ENCODE measurements at regions not wholly inside any gene's neighbourhood (a gene's known extent, or its start where the extent isn't known, plus 50 kb on each side); places are given as distances from the start of the nearest gene placed in this dataset.

- in situ Hi-C loops (cut with HindIII; ENCODE audit: low sequenced_read_pairs): no loop called here
These were observed 674.0 kb downstream of the OTOL1 start for GRCh38 chr3:162170581-162170980.

GRCh38 chr3:162171970-162172369, 675.4 kb downstream of the OTOL1 start:
- in situ Hi-C loops (cut with HindIII; ENCODE audit: low sequenced_read_pairs): no loop called here

GRCh38 chr3:162175145-162175544, 678.5 kb downstream of the OTOL1 start:
- in situ Hi-C loops (cut with HindIII; ENCODE audit: low sequenced_read_pairs): no loop called here

GRCh38 chr3:162175878-162176277, 679.3 kb downstream of the OTOL1 start:
- in situ Hi-C loops (cut with HindIII; ENCODE audit: low sequenced_read_pairs): no loop called here

- in situ Hi-C loops (cut with HindIII; ENCODE audit: low sequenced_read_pairs): no loop called here
These were observed 686.8 kb downstream of the OTOL1 start for GRCh38 chr3:162183440-162183839.

GRCh38 chr3:162192340-162193029, 695.9 kb downstream of the OTOL1 start:
- in situ Hi-C loops (cut with HindIII; ENCODE audit: low sequenced_read_pairs): no loop called here

- in situ Hi-C loops (cut with HindIII; ENCODE audit: low sequenced_read_pairs): no loop called here
These were observed 696.8 kb downstream of the OTOL1 start for GRCh38 chr3:162193148-162194095.

DNA sequence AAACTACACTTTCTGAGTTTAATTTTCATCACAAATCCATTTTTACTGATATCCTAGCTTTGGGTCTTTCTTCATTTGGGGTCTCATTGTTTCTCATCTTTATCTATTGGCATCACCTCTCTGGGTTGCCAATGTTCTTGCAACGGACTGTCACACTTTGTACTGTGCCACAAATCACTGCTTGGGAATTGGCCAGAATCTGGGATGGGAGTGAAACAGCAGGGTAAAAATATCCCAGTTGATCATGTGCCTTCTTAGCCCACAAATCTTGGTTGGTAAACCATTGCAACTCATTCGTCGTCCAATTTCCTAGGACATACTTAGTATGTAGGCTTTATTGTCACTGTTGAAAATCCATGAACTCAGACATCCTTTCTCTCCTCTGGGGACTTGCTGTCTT, 698.5 kb downstream of the OTOL1 start:
- in situ Hi-C loops (cut with HindIII; ENCODE audit: low sequenced_read_pairs): no loop called here

- in situ Hi-C loops (cut with HindIII; ENCODE audit: low sequenced_read_pairs): no loop called here
These were observed 700.4 kb downstream of the OTOL1 start for GRCh38 chr3:162196964-162197363.

- in situ Hi-C loops (cut with HindIII; ENCODE audit: low sequenced_read_pairs): no loop called here
These were observed 704.2 kb downstream of the OTOL1 start for GRCh38 chr3:162200836-162201235.

DNA sequence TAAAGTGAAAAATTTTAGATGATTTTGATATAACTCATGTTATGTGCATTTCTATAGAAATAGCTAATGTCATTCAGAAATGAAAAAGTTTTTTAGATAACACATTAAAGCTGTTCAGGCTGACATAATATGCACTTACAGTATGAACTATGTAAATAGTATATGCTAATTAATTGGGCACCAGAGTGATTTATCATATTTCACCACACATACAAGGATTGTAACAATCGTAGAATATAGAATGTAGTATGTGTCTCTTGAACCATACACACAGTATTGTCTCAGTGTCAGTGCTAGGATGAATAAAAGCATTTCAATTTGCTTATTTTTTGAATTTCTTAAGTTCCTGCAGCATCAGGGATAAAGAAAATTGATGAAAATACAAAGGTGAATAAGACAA, 710.0 kb downstream of the OTOL1 start:
- in situ Hi-C loops (cut with HindIII; ENCODE audit: low sequenced_read_pairs): no loop called here

DNA sequence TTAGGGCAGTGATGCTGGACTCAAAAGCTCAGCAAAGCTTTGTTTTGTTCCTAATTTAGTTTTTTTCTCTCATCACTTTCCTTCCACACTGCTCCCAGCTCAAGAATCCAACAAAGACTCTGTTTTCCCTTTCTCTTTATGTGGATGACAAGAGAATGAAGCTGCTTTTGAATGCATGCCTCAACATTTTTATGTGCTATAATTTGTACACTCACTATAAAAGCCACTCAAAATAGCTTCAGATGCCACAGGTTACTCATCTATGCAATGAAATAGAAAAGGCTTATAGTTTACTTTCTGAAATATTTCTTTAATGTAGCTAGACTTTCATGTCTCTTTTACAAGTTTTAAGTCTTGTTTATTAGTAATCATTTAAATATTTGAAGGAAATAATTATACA, 714.9 kb downstream of the OTOL1 start:
- in situ Hi-C loops (cut with HindIII; ENCODE audit: low sequenced_read_pairs): no loop called here

DNA sequence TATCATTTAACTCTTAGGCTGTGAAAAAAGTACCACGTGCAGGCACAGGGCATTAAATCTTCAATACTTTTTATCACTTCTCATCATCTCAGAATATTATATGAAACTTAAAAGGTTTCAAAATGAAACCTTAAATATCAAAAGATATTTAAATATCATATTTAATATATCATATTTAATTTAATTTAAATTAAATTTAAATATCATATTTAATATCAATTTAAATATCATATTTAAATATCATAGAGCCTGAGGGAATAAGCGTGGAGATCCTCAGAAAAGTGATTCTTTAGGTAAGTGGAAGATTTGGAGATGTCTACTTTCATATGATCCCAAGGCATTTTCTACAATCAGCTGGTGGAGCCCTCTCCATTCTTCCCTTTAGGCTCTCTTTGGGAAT, 716.6 kb downstream of the OTOL1 start:
- in situ Hi-C loops (cut with HindIII; ENCODE audit: low sequenced_read_pairs): no loop called here

DNA sequence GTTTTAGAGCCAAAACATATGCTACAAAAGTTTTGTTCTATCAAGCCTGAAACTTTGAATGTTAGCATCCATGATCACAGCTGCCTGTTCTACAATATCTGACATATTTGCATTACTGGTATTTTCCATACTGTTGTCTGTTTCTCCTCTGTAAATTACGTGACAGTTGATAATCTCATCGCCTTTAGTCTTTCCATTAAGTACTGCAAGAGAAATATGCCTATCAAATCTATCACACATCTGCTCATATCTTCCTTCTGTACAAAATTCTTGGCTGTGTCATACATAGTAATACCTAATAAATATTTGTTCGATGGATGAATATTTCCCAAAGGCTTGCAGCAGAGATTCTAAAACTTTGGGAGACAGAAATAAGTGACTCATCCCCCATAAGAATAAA, 717.3 kb downstream of the OTOL1 start:
- in situ Hi-C loops (cut with HindIII; ENCODE audit: low sequenced_read_pairs): no loop called here

DNA sequence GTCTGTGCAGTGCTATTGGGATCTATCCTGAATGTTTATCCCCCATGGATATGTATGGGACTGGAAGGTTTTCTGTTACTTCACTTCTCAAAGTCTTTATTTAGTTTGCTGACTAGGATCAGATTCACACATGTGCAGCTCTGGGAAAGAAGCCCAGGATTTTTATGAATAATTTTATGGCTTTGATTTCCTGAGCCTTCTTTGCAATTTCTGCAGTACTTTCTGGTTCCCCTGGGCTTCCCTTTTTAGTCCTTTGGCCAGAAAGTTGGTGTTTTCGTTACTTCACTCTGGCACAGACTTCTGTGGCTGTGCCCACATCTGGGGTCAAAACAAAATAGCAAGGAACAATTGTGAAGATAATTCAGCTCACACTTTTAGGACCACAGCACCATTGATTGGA, 721.0 kb downstream of the OTOL1 start:
- in situ Hi-C loops (cut with HindIII; ENCODE audit: low sequenced_read_pairs): no loop called here

- in situ Hi-C loops (cut with HindIII; ENCODE audit: low sequenced_read_pairs): no loop called here
These were observed 721.9 kb downstream of the OTOL1 start for GRCh38 chr3:162218479-162218878.

- in situ Hi-C loops (cut with HindIII; ENCODE audit: low sequenced_read_pairs): no loop called here
These were observed 728.1 kb downstream of the OTOL1 start for GRCh38 chr3:162224746-162225145.

DNA sequence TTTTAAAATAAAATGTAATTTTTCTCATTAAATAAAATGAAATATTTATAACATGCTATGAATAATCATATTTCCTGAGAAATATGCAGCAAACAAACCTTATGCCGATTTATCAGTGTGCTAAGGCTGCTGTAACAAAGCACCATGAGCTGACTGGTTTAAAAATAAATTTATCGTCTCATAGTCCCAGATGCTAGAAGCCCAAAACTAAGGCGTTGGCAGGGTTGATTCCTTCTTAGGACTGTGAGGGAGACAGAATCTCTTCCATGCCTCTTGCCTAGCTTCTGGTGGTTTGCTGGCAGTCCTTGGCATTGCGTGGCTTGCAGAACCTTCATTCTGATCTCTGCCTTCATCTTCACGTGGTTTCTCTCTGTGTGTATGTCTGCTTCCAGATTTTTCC, 740.3 kb downstream of the OTOL1 start:
- in situ Hi-C loops (cut with HindIII; ENCODE audit: low sequenced_read_pairs): no loop called here

GRCh38 chr3:162250782-162251181, 754.2 kb downstream of the OTOL1 start:
- in situ Hi-C loops (cut with HindIII; ENCODE audit: low sequenced_read_pairs): no loop called here

- in situ Hi-C loops (cut with HindIII; ENCODE audit: low sequenced_read_pairs): no loop called here
These were observed 765.5 kb downstream of the OTOL1 start for GRCh38 chr3:162262129-162262528.

DNA sequence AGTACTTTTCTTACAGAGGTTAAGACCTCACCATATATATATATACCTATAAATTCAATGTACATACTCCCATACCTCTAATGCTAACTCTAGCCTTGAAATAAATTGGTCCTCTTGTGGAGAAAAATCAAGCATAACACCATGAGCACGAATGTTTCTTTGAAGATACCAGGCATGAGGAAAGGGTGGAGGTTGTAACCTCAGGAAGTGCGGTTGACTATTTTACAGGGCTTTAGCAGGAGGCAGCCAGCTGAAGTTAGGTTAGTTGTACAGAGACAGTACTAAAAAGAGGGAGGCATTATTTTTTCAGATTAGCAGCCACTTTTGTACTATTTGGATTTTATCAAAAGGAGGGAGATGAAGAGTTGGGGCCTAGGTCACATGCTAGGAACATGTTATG, 767.0 kb downstream of the OTOL1 start:
- in situ Hi-C loops (cut with HindIII; ENCODE audit: low sequenced_read_pairs): no loop called here

All from DLD1 (cell line).